WI38 (cell line): ENCODE measurements at regions not wholly inside any gene's neighbourhood (a gene's known extent, or its start where the extent isn't known, plus 50 kb on each side); places are given as distances from the start of the nearest gene placed in this dataset.

Source experiments
- H3K4me3 ChIP-seq: 2 replicates; pipeline ENCODE4 v1.5.1; 2011; ENCODE audit warnings: low read depth, mild to moderate bottlenecking, control low read depth, low read length
- TF ChIP-seq, protein P1 (sequence below): IDR thresholded peaks from 2 replicates; pipeline ENCODE4 v1.5.1; 2012; ENCODE audit warnings: low read depth, mild to moderate bottlenecking, control low read depth, low read length

- TF ChIP-seq, protein P1, sequence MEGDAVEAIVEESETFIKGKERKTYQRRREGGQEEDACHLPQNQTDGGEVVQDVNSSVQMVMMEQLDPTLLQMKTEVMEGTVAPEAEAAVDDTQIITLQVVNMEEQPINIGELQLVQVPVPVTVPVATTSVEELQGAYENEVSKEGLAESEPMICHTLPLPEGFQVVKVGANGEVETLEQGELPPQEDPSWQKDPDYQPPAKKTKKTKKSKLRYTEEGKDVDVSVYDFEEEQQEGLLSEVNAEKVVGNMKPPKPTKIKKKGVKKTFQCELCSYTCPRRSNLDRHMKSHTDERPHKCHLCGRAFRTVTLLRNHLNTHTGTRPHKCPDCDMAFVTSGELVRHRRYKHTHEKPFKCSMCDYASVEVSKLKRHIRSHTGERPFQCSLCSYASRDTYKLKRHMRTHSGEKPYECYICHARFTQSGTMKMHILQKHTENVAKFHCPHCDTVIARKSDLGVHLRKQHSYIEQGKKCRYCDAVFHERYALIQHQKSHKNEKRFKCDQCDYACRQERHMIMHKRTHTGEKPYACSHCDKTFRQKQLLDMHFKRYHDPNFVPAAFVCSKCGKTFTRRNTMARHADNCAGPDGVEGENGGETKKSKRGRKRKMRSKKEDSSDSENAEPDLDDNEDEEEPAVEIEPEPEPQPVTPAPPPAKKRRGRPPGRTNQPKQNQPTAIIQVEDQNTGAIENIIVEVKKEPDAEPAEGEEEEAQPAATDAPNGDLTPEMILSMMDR: no peak
- H3K4me3 ChIP-seq: no peak overlapping the region
Measured at GRCh38 chr14:65210822-65211182, 108.5 kb upstream of the MAX start.

GRCh38 chr14:65211341-65211987, 109.1 kb upstream of the MAX start:
- H3K4me3 ChIP-seq: no peak overlapping the region; the same call in 1 of the 2 replicates
- TF ChIP-seq, protein P1: no peak

- no peak overlapping the region for H3K4me3 ChIP-seq
- TF ChIP-seq, protein P1: no peak
Measured at GRCh38 chr14:65213316-65213715, 111.0 kb upstream of the MAX start.

GRCh38 chr14:65214741-65215140, 112.4 kb upstream of the MAX start:
- TF ChIP-seq, protein P1: no peak
- no peak overlapping the region for H3K4me3 ChIP-seq

DNA sequence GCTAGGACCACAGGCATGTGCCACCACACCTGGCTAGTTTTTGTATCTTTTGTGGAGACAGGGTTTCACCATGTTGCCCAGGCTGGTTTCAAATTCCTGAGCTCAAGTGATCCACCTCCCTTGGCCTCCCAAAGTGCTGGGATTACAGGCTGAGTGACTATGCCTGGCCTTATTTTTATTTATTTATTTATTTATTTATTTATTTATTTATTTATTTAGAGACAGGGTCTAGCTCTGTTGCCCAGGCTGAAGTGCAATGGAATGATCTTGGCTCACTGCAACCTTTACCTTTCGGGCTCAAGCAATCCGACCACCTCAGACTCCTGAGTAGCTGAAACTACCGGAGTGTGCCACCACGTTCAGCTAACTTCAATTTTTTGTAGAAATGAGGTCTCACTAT, 117.0 kb upstream of the MAX start:
- TF ChIP-seq, protein P1: no peak

GRCh38 chr14:65222440-65222858, 120.1 kb upstream of the MAX start:
- H3K4me3 ChIP-seq: no peak overlapping the region
- TF ChIP-seq, protein P1: peak; percentile 76

More for the DNA sequence above, 117.0 kb upstream of the MAX start:
- H3K4me3 ChIP-seq: no peak overlapping the region

- TF ChIP-seq, protein P1: no peak
- no peak overlapping the region for H3K4me3 ChIP-seq
Measured at GRCh38 chr14:65223636-65224035, 121.3 kb upstream of the MAX start.
